Calu3 (cell line): ENCODE measurements at regions not wholly inside any gene's neighbourhood (a gene's known extent, or its start where the extent isn't known, plus 50 kb on each side); places are given as distances from the start of the nearest gene placed in this dataset.

Experiments used
- BruUV-seq: library from RNA; stranded (reverse); fragments of 400-500 nt; replicated peaks from 2 replicates; lab custom pipeline; 2021; lab: Mats Ljungman, UMichigan
- CTCF ChIA-PET: fragments of 300-600 bp; sonication (Branson Sonifier 250); formaldehyde crosslinking; loops from one replicate; lab custom pipeline; 2022; ENCODE audit warnings: antibody characterized with exemption; lab: Charles Lee
- DNase-seq: peaks from one replicate; pipeline ENCODE4 v3.0.0; 2022
- H3K27ac Mint-ChIP-seq: one replicate; pipeline ENCODE4 v1.8.0; 2022; ENCODE audit warnings: mixed read lengths; ENCODE audit not compliant: unreplicated experiment
- H3K27me3 Mint-ChIP-seq: one replicate; pipeline ENCODE4 v1.8.0; 2022; ENCODE audit warnings: mixed read lengths; ENCODE audit not compliant: unreplicated experiment
- H3K36me3 Mint-ChIP-seq: one replicate; pipeline ENCODE4 v1.8.0; 2022; ENCODE audit warnings: mild to moderate bottlenecking, moderate library complexity, mixed read lengths; ENCODE audit not compliant: insufficient read depth, unreplicated experiment
- H3K4me1 Mint-ChIP-seq: one replicate; pipeline ENCODE4 v1.8.0; 2022; ENCODE audit warnings: mild to moderate bottlenecking, low read depth, mixed read lengths; ENCODE audit not compliant: unreplicated experiment
- H3K4me3 Mint-ChIP-seq: one replicate; pipeline ENCODE4 v1.8.0; 2022; ENCODE audit warnings: mild to moderate bottlenecking, low read depth, moderate library complexity, mixed read lengths; ENCODE audit not compliant: unreplicated experiment
- H3K9me3 Mint-ChIP-seq: one replicate; pipeline ENCODE4 v1.8.0; 2022; ENCODE audit warnings: low read depth, mixed read lengths; ENCODE audit not compliant: unreplicated experiment
- intact Hi-C: fragments of 100-400 bp; cut with micrococcal nuclease; formaldehyde crosslinking; loops from one replicate; pipeline ENCODE4 v1.10.0; 2022; ENCODE audit not compliant: unreplicated experiment
- TF ChIP-seq, protein P1 (sequence below): fragments of 200-600 bp; IDR thresholded peaks from one replicate; pipeline ENCODE4 v1.8.0; 2022; ENCODE audit warnings: antibody characterized with exemption; ENCODE audit not compliant: unreplicated experiment

DNA sequence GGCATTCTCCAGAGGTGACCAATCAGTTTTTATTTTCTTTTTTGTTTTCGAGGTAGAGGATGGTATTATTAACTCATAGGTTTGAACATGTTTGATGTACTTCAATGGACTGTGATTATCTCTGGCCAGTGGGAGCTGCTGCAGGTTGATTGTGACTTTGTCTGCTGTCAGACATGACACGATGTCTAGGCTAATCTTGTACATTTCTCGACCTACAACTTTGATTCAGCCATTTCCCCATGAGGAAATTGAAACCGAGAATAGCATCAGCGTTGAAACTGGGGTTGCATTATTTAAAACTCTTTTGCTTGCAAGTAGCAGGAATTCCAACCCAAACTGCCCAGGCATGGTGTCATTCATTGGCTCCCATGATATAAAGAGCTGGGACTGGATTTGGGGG, 218.9 kb downstream of the CDH26 start:
- no TSS peak for BruUV-seq
- intact Hi-C loops, result no loop called here
- no peak overlapping the region for H3K27ac Mint-ChIP-seq
- H3K36me3 Mint-ChIP-seq, result no peaks in the 10 kb centered on the region
- no peaks in the 10 kb centered on the region for H3K27me3 Mint-ChIP-seq
- H3K4me1 Mint-ChIP-seq, result no peaks in the 10 kb centered on the region
- no peaks in the 10 kb centered on the region for H3K9me3 Mint-ChIP-seq
- CTCF ChIA-PET, result no interaction called here
- TF ChIP-seq, protein P1, sequence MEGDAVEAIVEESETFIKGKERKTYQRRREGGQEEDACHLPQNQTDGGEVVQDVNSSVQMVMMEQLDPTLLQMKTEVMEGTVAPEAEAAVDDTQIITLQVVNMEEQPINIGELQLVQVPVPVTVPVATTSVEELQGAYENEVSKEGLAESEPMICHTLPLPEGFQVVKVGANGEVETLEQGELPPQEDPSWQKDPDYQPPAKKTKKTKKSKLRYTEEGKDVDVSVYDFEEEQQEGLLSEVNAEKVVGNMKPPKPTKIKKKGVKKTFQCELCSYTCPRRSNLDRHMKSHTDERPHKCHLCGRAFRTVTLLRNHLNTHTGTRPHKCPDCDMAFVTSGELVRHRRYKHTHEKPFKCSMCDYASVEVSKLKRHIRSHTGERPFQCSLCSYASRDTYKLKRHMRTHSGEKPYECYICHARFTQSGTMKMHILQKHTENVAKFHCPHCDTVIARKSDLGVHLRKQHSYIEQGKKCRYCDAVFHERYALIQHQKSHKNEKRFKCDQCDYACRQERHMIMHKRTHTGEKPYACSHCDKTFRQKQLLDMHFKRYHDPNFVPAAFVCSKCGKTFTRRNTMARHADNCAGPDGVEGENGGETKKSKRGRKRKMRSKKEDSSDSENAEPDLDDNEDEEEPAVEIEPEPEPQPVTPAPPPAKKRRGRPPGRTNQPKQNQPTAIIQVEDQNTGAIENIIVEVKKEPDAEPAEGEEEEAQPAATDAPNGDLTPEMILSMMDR, result no peak
- no peak for DNase-seq
- H3K4me3 Mint-ChIP-seq, result no peak overlapping the region

- BruUV-seq, result no TSS peak
- Mint-ChIP-seq H3K27ac (no peak overlapping the region), H3K4me3 (no peak overlapping the region), H3K9me3 (peaks cover 3% of the 10 kb centered on the region), H3K4me1 (no peaks in the 10 kb centered on the region), H3K27me3 (no peaks in the 10 kb centered on the region), H3K36me3 (no peaks in the 10 kb centered on the region)
- CTCF ChIA-PET, result no interaction called here
- no peak for DNase-seq
- TF ChIP-seq, protein P1, result no peak
- intact Hi-C loops, result no loop called here
These were observed 222.8 kb downstream of the CDH26 start for GRCh38 chr20:60180986-60181385.

DNA sequence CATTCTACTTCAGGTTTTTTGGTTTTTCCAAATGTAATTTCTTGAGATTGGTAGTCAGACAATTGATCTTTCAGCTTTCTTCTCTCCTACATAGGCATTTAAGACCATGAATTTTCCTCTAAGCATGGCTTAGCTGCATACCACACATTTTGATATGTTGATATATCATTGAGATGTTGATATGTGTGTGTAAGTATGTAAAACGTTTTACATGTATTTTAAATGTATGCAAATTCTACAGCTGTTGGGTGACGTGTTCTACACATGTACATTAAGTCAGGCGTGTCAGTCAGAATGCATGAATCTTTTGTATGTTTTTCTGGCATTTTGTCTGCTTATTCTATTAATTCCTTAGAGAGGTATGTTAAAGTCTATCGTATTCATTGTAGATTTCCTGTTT, 228.2 kb downstream of the CDH26 start:
- no peak for DNase-seq
- H3K27ac Mint-ChIP-seq, result no peak overlapping the region
- no TSS peak for BruUV-seq
- intact Hi-C loops, result no loop called here
- peaks cover 3% of the 10 kb centered on the region for H3K9me3 Mint-ChIP-seq
- CTCF ChIA-PET, result no interaction called here
- no peaks in the 10 kb centered on the region for H3K36me3 Mint-ChIP-seq
- no peaks in the 10 kb centered on the region for H3K4me1 Mint-ChIP-seq
- H3K27me3 Mint-ChIP-seq, result no peaks in the 10 kb centered on the region
- H3K4me3 Mint-ChIP-seq, result no peak overlapping the region
- TF ChIP-seq, protein P1, result no peak

DNA sequence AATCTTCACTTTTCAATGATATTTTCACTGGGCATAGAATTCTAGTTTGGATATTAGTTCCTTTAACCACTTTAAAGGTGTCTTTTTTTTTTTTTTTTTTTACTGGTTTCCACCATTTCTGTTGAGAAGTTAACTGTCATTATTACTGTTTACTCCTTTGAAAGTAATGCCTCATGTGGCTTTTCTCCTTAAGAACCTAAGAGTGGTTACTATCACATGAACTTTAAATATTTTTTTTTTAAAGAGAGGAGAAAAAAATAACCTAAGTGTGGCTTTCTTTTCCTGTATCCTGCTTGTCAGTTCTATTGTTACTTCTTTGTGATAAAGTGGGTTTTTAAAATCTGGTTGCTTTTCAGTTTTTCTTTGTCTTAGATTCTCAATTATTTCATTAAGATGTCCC, 229.5 kb downstream of the CDH26 start:
- Mint-ChIP-seq H3K9me3 (peaks cover 3% of the 10 kb centered on the region), H3K27ac (no peak overlapping the region), H3K27me3 (no peaks in the 10 kb centered on the region), H3K36me3 (no peaks in the 10 kb centered on the region), H3K4me1 (no peaks in the 10 kb centered on the region), H3K4me3 (no peak overlapping the region)
- TF ChIP-seq, protein P1, result no peak
- CTCF ChIA-PET, result no interaction called here
- no peak for DNase-seq
- BruUV-seq, result no TSS peak
- intact Hi-C loops, result no loop called here
